ENCODE measurements at regions not wholly inside any gene's neighbourhood (a gene's known extent, or its start where the extent isn't known, plus 50 kb on each side); places are given as distances from the start of the nearest gene placed in this dataset.
"Not testable (repeated sequence)": the region's sequence is repeated elsewhere in the genome, so short reads cannot be mapped to it uniquely, and the experiment has no call there.

DNA sequence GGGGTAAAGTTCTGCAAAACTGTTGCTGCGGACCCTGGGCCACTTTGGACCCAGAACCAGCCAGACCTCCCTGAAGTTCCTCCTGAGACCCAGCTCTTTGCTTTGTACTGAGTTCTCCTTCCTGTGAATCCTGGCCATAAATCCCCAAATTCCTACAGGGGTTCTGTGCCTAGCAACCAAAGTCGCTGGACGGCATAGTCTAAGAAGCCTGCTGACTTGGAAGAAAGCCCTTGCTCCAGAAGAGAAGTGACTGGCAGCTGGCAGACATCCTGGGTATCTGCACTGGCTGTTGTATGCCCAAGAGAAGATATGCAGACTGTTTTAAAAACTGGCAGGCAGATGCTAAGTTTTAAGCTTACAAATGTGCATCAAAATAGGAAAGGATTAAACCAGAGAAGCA lies 99.9 kb upstream of the SLC24A4 start:
- WGBS, 2 experiments: 59 to 66% methylated on average over 3 of the region's 3 CpGs
- Histone ChIP-seq H3K27ac (ENCODE audit: insufficient read depth, low read depth, low read length, poor library complexity, severe bottlenecking) (no peak overlapping the region), H3K27me3 (ENCODE audit: control insufficient read depth, insufficient read depth, low read length, poor library complexity, severe bottlenecking) (no peaks in the 10 kb centered on the region), H3K36me3 (ENCODE audit: control insufficient read depth, insufficient read depth, low read length) (no peaks in the 10 kb centered on the region), H3K4me3 (ENCODE audit: insufficient read depth, low read depth, low read length) (no peak overlapping the region), H3K4me1 (ENCODE audit: control insufficient read depth, insufficient read depth, low read length) (no peaks in the 10 kb centered on the region), H3K9me3 (ENCODE audit: control insufficient read depth, low read length) (no peaks in the 10 kb centered on the region)

DNA sequence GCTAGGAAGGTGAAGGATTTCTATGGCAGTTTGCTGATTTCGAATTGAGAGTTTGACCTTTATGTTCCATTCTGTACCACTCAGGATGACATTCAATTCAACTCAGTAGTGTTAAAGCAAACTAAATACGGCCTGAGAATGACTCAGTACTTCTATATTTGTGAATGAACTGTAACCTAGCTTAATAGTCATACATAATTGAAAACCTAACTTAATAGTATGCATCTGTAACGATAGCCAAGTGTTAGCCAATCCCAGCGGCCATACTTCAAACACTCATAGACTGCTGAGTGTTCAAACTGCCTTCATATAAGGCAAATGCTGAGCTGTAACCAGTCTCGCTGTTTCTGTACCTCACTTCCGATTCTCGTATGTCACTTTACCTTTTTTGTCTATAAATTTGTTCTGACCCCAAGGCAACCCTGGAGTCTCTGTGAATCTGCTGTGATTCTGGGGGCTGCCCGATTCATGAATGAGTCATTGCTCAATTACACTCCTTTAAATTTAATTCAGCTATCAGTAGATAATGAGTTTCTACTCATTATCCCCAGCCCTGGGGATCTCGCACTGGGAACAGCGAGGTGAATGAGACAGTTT lies 98.5 kb upstream of the SLC24A4 start:
- Histone ChIP-seq H3K9me3 (ENCODE audit: control insufficient read depth, low read length) (no peaks in the 10 kb centered on the region), H3K4me3 (ENCODE audit: insufficient read depth, low read depth, low read length) (no peak overlapping the region), H3K27me3 (ENCODE audit: control insufficient read depth, insufficient read depth, low read length, poor library complexity, severe bottlenecking) (no peaks in the 10 kb centered on the region), H3K4me1 (ENCODE audit: control insufficient read depth, insufficient read depth, low read length) (no peaks in the 10 kb centered on the region), H3K36me3 (ENCODE audit: control insufficient read depth, insufficient read depth, low read length) (no peaks in the 10 kb centered on the region), H3K27ac (ENCODE audit: insufficient read depth, low read depth, low read length, poor library complexity, severe bottlenecking) (no peak overlapping the region)
- 90 to 94% methylated on average over 9 to 10 of the region's 10 CpGs for WGBS, 2 experiments

GRCh38 chr14:92225731-92226130 lies 97.2 kb upstream of the SLC24A4 start:
- WGBS, 2 experiments: 82 to 96% methylated on average over 1 to 2 of the region's 2 CpGs
- H3K4me1 ChIP-seq (ENCODE audit: control insufficient read depth, insufficient read depth, low read length): no peaks in the 10 kb centered on the region
- H3K27me3 ChIP-seq (ENCODE audit: control insufficient read depth, insufficient read depth, low read length, poor library complexity, severe bottlenecking): no peaks in the 10 kb centered on the region
- no peak overlapping the region for H3K4me3 ChIP-seq (ENCODE audit: insufficient read depth, low read depth, low read length)
- no peak overlapping the region for H3K27ac ChIP-seq (ENCODE audit: insufficient read depth, low read depth, low read length, poor library complexity, severe bottlenecking)
- no peaks in the 10 kb centered on the region for H3K36me3 ChIP-seq (ENCODE audit: control insufficient read depth, insufficient read depth, low read length)
- no peaks in the 10 kb centered on the region for H3K9me3 ChIP-seq (ENCODE audit: control insufficient read depth, low read length)

- not testable (repeated sequence) for H3K4me3 ChIP-seq (ENCODE audit: insufficient read depth, low read depth, low read length); H3K4me1 ChIP-seq (ENCODE audit: control insufficient read depth, insufficient read depth, low read length); H3K9me3 ChIP-seq (ENCODE audit: control insufficient read depth, low read length); H3K27ac ChIP-seq (ENCODE audit: insufficient read depth, low read depth, low read length, poor library complexity, severe bottlenecking); H3K27me3 ChIP-seq (ENCODE audit: control insufficient read depth, insufficient read depth, low read length, poor library complexity, severe bottlenecking); H3K36me3 ChIP-seq (ENCODE audit: control insufficient read depth, insufficient read depth, low read length)
Measured at GRCh38 chr14:92226166-92226565, 96.8 kb upstream of the SLC24A4 start.

GRCh38 chr14:92236243-92236900 lies 86.6 kb upstream of the SLC24A4 start:
- Histone ChIP-seq H3K4me3 (ENCODE audit: insufficient read depth, low read depth, low read length) (no peak overlapping the region), H3K36me3 (ENCODE audit: control insufficient read depth, insufficient read depth, low read length) (no peaks in the 10 kb centered on the region), H3K9me3 (ENCODE audit: control insufficient read depth, low read length) (no peaks in the 10 kb centered on the region), H3K4me1 (ENCODE audit: control insufficient read depth, insufficient read depth, low read length) (no peaks in the 10 kb centered on the region), H3K27me3 (ENCODE audit: control insufficient read depth, insufficient read depth, low read length, poor library complexity, severe bottlenecking) (no peaks in the 10 kb centered on the region), H3K27ac (ENCODE audit: insufficient read depth, low read depth, low read length, poor library complexity, severe bottlenecking) (no peak overlapping the region)
- 86 to 87% methylated on average over 9 of the region's 9 CpGs for WGBS, 2 experiments

DNA sequence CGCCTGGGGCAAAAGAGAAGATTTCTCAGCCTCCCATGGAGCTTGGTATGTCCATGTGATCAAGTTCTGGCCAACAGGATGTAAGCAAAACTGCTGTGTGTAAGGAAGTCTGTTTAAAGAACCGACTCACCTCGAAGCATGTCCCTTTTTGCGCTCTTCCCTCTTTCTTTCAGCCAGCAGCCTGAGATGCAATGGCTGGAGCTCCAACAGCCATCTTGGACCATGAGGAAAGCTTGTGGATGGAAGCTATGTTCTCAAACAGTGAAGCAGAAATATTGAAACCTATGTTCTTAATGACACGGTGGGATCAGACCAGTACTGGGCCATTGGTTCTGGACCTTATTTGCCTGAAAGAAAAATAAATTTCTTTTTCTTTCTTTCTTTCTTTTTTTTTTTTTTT lies 82.3 kb upstream of the SLC24A4 start:
- no peaks in the 10 kb centered on the region for H3K36me3 ChIP-seq (ENCODE audit: control insufficient read depth, insufficient read depth, low read length)
- H3K27me3 ChIP-seq (ENCODE audit: control insufficient read depth, insufficient read depth, low read length, poor library complexity, severe bottlenecking): no peaks in the 10 kb centered on the region
- no peak overlapping the region for H3K4me3 ChIP-seq (ENCODE audit: insufficient read depth, low read depth, low read length)
- no peaks in the 10 kb centered on the region for H3K4me1 ChIP-seq (ENCODE audit: control insufficient read depth, insufficient read depth, low read length)
- peaks cover 5% of the 10 kb centered on the region for H3K9me3 ChIP-seq (ENCODE audit: control insufficient read depth, low read length)
- WGBS, 2 experiments: 89 to 94% methylated on average over 5 of the region's 5 CpGs
- H3K27ac ChIP-seq (ENCODE audit: insufficient read depth, low read depth, low read length, poor library complexity, severe bottlenecking): no peak overlapping the region

- Histone ChIP-seq H3K36me3 (ENCODE audit: control insufficient read depth, insufficient read depth, low read length) (no peaks in the 10 kb centered on the region), H3K27me3 (ENCODE audit: control insufficient read depth, insufficient read depth, low read length, poor library complexity, severe bottlenecking) (no peaks in the 10 kb centered on the region), H3K9me3 (ENCODE audit: control insufficient read depth, low read length) (peaks cover 5% of the 10 kb centered on the region), H3K4me3 (ENCODE audit: insufficient read depth, low read depth, low read length) (no peak overlapping the region), H3K27ac (ENCODE audit: insufficient read depth, low read depth, low read length, poor library complexity, severe bottlenecking) (no peak overlapping the region), H3K4me1 (ENCODE audit: control insufficient read depth, insufficient read depth, low read length) (no peaks in the 10 kb centered on the region)
- WGBS, 2 experiments: 76 to 85% methylated on average over 4 of the region's 4 CpGs
Measured at GRCh38 chr14:92241966-92242595, 80.9 kb upstream of the SLC24A4 start.

GRCh38 chr14:92244805-92245204 lies 78.2 kb upstream of the SLC24A4 start:
- Histone ChIP-seq H3K4me1 (ENCODE audit: control insufficient read depth, insufficient read depth, low read length) (no peaks in the 10 kb centered on the region), H3K4me3 (ENCODE audit: insufficient read depth, low read depth, low read length) (no peak overlapping the region), H3K27me3 (ENCODE audit: control insufficient read depth, insufficient read depth, low read length, poor library complexity, severe bottlenecking) (no peaks in the 10 kb centered on the region), H3K9me3 (ENCODE audit: control insufficient read depth, low read length) (peaks cover 5% of the 10 kb centered on the region), H3K27ac (ENCODE audit: insufficient read depth, low read depth, low read length, poor library complexity, severe bottlenecking) (no peak overlapping the region), H3K36me3 (ENCODE audit: control insufficient read depth, insufficient read depth, low read length) (no peaks in the 10 kb centered on the region)

DNA sequence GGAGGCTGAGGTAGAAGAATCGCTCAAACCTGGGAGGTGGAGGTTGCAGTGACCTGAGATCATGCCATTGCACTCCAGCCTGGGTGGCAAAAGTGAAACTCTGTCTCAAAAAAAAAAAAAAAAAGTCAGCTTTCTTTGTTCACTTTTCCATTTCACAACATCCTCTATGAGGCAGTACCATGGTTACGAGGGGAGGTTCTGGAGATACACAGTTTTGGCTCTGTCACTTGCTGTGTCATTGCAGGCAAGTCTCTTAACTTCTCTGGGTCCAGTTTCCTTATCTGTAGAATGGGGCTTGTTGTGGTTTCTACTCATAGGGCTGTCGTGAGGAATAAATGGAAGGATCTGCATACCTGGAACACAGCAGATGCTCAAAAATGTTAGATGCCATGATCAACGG lies 75.6 kb upstream of the SLC24A4 start:
- H3K9me3 ChIP-seq (ENCODE audit: control insufficient read depth, low read length): peaks cover 5% of the 10 kb centered on the region
- no peaks in the 10 kb centered on the region for H3K4me1 ChIP-seq (ENCODE audit: control insufficient read depth, insufficient read depth, low read length)
- H3K27ac ChIP-seq (ENCODE audit: insufficient read depth, low read depth, low read length, poor library complexity, severe bottlenecking): no peak overlapping the region
- WGBS, 2 experiments: 93 to 95% methylated on average over 4 of the region's 4 CpGs
- H3K27me3 ChIP-seq (ENCODE audit: control insufficient read depth, insufficient read depth, low read length, poor library complexity, severe bottlenecking): peaks cover 2% of the 10 kb centered on the region
- H3K4me3 ChIP-seq (ENCODE audit: insufficient read depth, low read depth, low read length): no peak overlapping the region
- H3K36me3 ChIP-seq (ENCODE audit: control insufficient read depth, insufficient read depth, low read length): no peaks in the 10 kb centered on the region

- Histone ChIP-seq H3K36me3 (ENCODE audit: control insufficient read depth, insufficient read depth, low read length) (no peaks in the 10 kb centered on the region), H3K4me1 (ENCODE audit: control insufficient read depth, insufficient read depth, low read length) (no peaks in the 10 kb centered on the region), H3K27me3 (ENCODE audit: control insufficient read depth, insufficient read depth, low read length, poor library complexity, severe bottlenecking) (peaks cover 8% of the 10 kb centered on the region), H3K9me3 (ENCODE audit: control insufficient read depth, low read length) (peaks cover 5% of the 10 kb centered on the region), H3K4me3 (ENCODE audit: insufficient read depth, low read depth, low read length) (no peak overlapping the region), H3K27ac (ENCODE audit: insufficient read depth, low read depth, low read length, poor library complexity, severe bottlenecking) (no peak overlapping the region)
- WGBS, 2 experiments: 89% methylated on average over 9 of the region's 9 CpGs
Measured at GRCh38 chr14:92247947-92248346, 75.0 kb upstream of the SLC24A4 start.
